NAMALWA (cell line): ENCODE measurements at regions not wholly inside any gene's neighbourhood (a gene's known extent, or its start where the extent isn't known, plus 50 kb on each side); places are given as distances from the start of the nearest gene placed in this dataset.

Experiments
- DNase-seq: peaks from one replicate; pipeline ENCODE4 v3.0.0-alpha.2; 2015; ENCODE audit warnings: low spot score

DNA sequence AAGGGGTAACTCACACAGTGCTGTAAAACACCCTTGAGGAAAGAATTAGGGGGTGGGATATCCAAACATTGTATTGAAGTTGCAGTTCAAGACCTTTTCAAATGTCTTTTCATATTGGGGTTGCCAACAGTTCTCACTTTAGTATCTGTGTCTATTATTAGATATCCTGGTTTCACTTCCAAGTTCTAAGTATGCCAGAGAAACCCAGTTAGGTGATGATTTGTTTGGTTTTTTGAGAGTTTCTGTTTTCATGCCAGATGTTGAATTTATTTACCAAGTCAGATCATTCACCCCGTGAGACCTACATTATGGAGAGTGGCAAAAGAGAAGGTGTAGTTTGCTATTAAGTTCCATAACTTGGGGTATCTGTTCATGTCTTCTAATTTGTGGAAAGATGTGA lies 64.5 kb downstream of the C9orf152 start:
- peak; percentile 90 for DNase-seq

DNA sequence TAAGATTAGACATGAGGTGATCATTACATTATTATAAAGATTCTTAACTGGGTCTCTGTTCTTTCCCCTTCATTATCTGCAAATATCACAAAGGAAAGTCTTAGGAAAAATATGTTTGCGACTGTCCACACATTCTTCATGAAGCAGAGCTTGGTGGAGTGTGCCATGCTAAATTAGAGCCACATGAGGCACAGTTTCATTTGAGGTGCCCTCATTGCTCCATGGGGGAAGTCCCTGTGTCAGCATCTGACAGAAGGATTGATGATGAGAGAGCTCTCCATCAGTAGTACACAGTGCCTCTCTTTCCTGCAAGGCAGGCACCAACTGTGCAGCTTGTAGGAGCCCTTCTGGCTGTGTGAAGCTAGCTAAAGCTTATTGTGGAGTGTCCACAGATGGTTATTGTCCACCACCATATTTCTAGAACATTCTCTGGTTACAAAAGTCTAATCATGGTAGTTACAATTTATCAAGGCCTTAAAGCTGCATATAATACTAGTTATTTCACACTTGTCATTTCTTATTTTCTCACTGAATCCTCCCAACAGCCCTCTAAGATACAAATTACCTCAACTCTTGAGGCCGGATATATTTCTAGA lies 63.9 kb downstream of the C9orf152 start:
- DNase-seq = peak; percentile 88

DNA sequence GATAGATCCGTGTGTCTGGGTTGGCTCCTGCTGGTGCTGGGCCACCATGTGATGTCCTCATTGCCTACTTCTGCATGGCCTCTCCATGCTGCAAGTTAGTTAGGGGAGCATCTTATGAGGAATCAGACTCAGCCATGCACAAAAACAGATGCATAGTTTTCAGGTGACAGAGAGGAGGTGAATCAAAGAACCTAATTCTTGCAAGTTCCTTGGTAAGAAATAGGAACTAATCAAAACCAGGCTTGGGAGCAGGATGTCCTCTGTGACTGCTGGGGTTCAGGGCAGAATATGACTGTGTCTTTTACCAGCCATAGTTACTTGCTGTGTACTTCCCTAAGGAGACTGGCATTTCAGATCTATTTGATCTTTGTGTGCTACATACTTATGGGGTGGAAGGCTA lies 61.6 kb downstream of the C9orf152 start:
- DNase-seq = no peak

DNA sequence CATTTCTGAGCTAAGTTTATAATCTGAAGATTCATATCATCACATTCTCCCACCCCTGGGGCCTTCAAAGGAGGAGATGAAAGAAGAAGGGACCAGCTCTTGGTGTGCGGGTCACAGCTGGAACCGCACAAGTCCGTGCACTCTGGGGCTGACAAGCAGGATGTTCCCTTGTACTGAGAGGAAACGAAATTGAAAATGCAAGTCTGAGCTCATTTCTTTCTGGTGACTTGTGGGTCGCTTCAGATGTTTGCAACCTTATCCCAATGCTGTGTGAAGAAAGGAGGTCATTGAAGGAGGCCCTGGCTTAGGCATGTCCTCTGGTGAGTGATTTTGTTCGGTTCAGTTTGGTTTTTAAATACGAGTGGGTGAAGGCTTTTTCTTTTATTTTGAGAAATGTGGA lies 59.6 kb downstream of the C9orf152 start:
- peak; percentile 85 for DNase-seq

DNA sequence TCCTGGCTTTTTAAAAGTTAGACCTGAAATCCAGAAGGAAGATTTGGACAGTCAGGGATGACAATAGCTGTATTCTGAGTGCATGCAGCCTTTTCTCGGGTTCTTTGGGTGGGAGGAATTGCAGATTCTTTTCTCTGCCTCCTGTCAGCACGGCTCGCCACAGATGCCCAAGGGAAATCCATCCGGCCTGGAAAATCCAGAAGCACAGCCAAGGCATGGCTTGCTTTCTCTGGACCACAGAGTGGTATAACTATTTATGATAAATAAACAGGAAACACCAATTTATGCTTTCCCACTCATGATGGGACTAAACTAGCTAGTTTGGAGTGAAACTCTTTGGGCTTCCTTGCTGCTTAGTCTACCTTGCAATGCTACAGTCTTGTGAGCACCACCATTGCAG lies 59.1 kb downstream of the C9orf152 start:
- no peak for DNase-seq
